Daoy (cell line): ENCODE measurements at regions not wholly inside any gene's neighbourhood (a gene's known extent, or its start where the extent isn't known, plus 50 kb on each side); places are given as distances from the start of the nearest gene placed in this dataset.
A peak's percentile ranks its signal among the peaks of the same experiment; 100 is the strongest.

ENCODE experiments used
- DNase-seq: peaks from one replicate; pipeline ENCODE4 v3.0.0-alpha.2; 2015; ENCODE audit warnings: low read depth

DNA sequence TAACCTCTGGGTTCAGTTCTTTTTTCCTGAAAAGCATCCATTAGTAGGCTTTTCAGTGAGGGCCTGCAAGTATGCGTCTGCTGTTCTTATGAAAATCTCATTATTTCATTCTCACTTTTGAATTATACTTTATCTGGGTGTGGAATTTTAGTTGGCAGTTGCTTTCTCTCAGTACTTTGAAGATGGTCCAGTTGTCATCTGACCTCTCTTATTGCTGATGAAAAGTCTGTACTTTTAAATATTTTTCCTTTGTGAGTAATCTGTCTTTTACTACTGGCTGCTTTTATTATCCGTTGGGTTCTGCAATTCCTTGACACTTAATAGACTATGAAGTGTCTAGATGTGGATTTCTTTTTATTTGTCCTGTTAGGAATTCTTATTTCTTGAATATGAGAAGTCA is 307.8 kb downstream of the CYP26B1 start:
- DNase-seq, result no peak

DNA sequence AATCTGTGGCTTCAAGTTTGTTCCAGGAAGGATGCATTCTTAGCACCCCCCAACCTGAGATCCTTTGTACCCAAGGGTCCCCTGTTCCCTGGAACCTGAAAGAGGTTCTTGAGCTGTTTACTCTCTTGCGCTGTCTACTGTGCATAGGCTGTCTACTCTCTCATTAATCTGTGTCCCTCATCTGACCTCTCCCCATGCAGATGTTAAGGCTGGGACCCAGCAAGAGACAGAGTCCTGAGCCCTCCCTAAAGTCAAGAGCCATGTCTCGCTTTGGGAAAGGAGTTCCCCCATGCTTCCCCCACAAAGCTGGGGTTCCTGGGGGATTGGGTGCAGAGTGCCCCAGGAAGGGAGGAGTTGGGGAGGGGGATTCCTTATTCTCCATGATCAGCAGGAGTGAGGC is 312.9 kb downstream of the CYP26B1 start:
- no peak for DNase-seq

DNA sequence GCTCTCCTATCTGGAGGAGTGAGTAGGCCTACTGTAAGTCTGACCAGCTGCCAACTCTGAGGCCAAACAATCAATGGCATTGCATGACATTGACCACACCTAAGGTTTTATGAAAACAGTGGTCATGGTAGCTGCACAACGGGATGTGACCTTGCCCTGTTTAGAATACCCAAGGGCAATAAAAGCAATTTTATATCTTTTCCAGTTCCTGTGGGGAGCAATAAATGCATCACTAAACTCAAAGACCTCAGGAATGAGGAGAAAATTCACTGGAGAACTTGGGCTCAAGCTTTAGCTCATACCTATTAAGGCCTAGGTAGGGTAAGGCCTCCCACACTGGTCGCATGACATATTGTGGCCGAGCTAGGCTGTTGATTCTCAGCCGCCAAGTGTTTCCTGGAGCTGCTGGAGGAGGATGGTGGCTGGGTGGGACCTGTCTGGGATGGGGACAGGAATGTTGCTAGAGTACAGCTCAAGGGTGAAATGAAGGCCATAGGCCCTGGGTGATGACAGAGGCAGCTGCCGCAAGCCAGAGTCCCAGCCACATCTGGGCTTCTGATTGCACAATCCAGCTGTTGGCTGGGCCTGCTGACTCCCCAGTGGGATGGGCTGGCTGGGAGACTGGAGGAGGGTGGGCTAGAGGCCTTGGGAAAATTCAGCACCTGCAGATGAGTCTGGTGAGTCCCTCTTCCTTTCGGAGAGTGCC is 313.7 kb downstream of the CYP26B1 start:
- DNase-seq, result peak; percentile 33

DNA sequence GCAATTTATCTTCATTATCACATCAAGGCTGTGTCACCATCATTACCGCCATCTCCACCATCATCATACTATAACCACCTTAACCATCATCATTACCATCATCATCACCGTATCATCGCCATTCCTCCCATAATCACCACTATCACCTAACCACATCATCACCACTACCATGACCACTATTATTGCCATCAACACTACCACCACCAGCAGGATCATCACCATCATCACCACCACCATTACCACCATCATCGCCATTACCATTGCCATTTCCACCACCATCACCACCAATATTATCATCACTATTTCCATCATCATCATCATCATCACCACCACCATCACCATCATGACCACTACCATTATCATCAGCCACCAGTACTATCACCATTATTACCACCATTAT is 314.4 kb downstream of the CYP26B1 start:
- DNase-seq, result no peak

DNA sequence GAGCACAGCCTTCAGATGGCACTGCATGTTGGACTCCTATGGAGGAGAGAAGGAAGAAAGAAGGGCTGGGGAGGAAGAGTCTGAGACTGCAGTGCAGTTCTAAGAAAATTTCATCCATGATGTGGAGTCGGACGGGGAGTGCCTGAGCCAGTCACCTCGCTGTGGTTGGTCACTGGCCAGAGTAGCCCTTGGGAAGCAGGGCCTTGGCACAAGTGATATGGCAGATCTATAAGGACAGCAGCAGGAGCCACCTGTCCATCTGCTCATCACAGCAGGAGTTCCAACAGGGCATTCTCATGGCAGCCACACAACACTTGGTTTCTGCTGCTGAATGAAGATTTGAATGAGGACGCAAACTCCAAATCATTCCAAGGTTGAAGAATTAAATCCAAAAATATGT is 314.8 kb downstream of the CYP26B1 start:
- DNase-seq, result no peak

DNA sequence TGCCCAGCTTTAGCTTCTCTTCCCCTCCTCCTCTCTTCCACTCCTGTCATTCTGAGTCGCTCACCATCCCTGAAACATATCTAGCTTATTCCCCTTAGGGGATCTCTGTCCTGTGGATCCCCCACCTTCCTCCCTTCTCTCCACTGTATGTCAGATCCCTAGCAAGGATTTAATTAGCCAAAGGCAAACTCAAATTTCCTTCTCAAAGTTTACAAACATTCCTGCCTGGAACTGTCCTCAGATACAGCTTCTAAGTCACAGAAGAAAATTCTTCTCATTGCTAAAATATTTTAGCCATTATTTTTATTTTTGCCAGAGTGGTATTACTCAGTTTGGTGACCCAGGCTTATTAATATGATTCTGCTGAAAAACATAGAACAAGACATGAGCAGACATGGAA is 315.3 kb downstream of the CYP26B1 start:
- no peak for DNase-seq

DNA sequence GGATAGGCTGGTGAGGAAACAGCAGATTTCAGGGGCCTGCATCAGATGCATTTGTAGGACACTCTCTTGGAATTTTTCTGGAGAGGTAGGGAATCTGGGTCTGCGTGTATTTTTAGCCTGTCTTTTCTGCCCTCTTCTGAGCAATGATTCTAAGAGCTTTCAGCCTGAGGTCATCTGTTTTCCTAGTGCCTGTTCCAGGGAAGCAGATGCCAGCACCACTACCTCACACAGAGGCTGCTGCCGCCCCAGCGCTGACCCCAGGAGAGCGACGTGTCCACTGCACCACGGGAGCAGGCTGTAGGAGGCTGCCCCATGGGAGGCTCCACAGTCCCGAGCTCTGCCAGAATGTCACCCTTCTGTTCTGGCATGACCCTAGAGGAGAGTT is 316.5 kb downstream of the CYP26B1 start:
- DNase-seq, result peak; percentile 82

DNA sequence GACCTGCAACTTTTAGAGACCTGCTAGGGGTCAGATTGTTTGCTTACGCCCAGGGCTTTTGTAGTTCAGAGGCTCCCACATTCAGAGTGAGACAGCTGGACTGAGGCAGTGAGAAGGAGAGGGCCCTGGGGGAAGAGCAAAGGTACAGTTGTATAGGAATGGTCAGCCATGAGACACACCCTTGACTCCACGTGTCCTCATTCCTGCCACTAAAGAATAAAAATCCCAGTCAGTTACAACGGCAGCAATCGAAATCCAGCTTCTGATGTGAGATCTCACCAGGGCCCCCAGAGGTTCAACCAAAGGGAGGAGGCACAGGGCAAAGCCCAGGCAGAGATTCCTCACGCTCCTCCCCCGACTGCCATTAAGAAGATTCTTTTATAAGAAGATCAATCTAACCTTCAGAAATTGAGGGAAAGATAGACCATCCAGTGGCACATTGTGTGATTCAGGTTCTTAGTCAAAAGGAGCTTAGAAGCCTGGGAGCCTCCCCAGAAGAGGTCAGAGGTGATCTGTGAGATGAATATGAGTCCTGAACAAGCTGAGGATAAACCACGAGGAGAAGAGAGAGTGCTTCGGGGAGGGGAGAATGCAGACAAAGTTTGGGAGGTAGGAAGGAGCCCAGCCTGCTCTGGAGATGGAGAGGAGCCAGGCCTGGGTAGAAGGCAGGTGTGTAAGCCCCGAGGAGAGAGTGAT is 317.0 kb downstream of the CYP26B1 start:
- peak; percentile 13 for DNase-seq

DNA sequence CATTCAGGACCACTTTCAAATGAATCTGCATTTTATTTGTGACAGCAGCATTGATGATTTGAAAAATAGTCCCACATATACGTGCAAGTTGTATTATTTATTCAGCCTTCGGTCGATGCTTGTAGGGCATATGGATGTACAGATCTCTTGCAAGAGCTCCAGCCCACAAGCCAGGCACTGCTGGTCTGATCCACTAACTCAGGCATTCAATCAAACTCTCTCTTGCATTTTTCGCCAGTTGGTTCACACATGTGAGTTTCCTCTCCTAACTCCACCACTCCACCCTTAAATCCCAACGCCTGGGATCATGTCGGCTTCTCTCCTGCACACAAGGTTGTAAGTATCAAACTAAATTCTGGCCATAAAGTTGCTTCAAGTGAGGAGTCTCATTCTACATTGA is 318.7 kb downstream of the CYP26B1 start:
- DNase-seq, result no peak

DNA sequence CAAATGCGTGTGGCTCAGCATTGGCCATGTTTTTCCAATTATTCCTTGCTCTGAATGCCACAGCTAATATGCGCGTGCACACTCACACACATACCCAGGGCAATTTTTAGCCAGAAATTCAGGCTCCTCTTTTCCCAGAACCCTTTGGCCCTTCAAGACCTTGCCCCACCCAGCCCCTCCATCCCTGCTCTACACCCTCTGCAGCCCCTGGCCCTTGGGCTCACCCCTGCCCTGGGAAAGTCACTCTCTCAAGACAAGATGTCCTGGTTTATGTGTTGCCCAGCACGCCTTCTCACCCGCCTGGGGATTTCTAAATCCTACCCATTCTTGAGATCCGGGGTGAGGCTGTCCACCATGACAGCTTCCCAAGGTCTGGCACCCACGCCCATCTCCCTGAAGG is 319.7 kb downstream of the CYP26B1 start:
- no peak for DNase-seq

DNA sequence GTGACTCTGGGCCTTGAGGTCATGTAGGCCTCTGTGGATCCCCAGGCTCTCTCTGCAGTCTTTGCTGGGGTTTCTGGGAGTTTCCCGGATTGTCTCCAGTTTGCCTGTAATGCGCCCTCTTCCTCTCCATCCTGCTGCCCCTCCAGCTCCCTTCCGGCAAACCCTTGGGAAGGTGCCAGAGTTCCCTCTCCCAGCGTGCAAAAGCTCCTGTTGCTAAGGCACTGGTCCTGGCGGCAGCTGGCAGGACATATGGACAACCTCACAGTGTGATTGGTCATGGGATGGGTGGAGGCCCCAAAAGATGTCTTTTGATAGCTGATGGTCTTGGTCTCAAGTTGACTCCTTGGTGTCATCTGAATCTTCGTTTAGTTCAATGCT is 320.1 kb downstream of the CYP26B1 start:
- DNase-seq, result no peak

DNA sequence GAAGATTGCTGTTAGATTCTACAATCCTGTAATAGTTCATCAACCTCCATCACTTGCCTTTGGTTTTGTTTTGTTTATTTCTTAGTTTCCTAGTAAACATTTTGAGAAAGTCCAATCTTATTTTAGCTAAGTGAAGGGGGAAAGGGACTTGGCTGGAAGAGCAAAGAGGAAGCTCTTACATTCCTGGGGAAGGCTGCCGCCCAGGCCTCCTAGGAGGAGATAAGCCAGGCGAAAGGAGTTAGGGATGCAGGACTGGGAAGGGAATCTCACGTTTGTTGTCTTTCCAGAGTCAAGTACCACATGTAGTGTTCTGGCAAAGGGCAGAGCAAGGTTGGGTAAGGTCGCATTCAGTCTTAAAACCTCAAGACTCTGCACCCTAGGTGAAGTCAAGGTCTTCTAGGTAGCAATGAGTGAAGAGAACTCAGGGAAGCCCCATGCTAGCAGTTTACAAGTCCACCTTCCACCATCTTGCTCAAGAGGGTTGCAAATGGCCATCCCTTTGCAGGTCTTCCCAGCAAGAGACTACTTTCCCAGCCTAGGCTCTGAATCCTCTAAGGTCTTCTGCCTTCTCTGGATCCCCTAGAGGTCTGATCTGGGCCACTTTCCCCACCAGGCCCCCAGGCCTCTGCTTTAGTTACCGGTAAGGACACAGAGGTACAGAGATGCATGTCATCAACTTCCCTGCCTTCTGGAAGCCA is 320.7 kb downstream of the CYP26B1 start:
- DNase-seq, result no peak

DNA sequence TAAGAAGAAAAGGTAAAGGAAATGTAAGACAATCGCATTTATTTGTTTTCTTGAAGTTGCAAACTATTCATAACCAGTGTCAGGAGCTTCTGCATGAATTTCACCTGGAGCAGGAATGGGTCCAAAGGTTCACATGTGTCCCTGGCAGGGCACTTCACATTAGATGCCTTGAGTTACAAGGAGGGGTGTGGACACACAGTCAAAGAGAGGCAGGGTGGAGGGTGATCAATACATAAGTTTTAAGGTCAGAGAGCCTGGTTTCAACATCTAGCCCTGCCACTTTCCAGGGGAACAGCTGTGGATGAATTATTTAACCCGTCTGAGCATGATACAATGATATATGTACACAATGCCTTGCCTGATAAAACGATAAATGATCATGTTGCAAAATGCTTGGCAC is 321.4 kb downstream of the CYP26B1 start:
- DNase-seq, result no peak

DNA sequence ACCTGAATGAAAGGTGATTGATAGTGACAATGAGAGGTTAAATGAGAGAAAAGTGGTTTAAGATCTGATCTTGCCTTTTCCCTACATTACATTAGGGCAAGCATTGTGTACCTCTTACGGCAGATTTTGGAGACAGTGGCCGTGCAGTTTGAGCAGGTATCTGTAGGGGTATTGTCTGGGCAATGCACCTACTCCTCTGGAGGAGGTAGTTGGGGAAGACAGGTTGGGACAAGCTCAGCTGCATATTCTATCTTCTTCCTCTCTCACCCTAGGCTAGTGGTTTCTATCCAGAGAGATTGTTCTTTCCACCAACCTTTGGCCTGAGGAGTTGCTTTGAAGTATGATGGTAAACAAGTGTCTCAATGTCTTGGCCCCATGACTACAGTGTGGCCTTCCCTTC is 323.2 kb downstream of the CYP26B1 start:
- no peak for DNase-seq

DNA sequence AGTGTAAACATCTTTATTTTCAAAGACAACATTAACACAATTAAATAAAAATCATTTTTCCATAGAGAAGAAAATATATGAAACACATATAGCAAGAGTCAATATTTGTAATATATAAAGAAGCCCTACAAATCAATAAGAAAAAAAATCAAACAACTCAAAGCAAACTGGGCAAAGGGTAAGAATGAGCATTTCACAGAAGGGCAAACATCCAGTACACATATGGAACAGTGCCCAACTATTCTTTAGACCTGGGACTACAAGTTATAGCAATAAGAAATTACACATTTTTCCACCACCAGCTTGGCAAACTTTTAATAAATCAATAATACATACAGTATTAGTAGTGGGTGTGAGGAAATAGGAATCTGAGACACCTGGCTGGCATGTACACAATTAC is 324.1 kb downstream of the CYP26B1 start:
- DNase-seq, result no peak

DNA sequence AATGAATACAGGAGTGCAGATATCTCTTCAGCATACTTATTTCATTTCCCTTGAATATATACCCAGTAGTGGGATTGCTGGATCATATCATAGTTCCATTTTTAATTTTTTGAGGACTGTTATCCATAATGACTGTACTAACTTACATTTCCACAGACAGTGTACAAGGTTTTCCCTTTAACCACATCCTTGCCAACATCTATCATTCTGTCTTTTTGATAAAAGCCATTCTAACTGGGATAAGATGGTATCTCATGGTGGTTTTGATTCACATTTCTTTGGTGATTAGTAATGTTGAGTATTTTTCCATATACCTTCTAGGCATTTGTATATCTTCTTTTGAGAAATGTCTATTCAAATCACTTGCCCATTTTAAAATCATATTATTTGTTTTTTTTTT is 325.2 kb downstream of the CYP26B1 start:
- no peak for DNase-seq

DNA sequence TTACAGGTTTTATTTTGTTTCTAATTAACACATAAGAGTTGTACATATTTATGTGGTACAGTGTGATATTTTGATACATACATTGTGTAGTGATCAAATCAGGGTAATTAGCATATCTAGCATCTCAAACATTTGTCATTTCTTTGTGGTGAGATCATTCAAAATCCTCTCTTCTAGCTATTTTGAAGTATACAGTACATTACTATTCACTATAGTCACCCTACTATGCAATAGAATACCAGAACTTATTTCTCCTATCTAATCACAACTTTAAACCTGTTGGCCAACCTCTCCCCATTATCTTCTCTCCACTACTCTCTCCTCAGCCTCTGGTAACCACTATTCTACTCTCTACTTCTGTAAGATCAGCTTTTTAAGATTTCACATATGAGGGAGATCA is 325.8 kb downstream of the CYP26B1 start:
- no peak for DNase-seq

DNA sequence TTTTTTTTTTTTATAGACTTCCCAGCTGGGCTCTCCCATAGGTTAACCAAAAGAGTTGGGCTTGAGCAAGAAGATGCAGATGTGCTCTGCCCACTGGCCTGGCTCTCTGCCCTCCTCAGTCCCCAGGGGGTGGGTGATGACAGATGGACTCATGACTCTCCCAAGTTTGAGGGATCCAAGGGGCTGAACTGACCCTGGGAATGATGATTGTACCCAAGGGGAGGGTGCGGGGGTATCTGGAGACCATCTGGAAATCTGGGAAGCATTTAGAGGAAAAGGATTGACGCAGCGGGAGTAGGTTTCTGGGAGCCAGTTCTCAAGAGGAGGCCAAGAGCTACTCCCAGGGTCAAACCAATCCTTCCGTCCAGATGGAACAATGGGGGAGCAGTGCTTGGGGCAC is 330.8 kb downstream of the CYP26B1 start:
- no peak for DNase-seq

DNA sequence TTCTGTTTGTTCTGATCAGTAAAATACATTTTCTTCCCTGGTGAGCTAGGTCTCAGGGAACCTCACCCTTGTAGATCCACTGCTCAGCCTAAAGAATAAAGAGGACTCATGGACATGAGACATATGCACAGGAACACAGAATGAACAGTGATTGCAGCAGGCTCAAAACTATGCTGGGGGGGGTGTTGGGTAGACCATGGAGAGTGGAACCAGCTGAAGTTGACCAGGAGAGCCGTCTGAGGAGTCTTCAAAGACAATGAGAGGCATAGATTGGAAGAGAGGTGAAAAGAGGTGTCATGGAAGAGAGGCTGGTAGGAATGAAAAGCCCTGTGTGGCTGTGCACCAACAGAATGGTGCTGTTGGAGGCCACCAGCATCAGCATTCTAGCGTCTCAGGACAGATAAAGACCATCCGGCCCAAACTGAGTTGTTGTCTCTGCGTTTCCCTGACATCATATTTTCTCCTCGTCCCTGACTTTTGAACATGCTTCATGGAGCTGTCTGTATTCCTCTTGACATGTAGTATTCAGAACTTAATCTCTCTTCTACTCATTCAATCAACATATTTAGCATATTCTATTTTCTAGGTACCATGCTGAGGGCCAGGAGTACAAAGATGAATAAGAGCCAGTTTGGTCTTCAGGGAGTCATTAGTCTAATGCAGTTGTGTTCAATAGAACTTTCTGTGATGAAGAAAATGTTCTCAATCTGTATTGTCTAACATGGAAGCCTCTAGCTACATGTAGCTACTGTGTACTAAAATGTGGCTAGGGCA is 331.8 kb downstream of the CYP26B1 start:
- DNase-seq, result no peak

DNA sequence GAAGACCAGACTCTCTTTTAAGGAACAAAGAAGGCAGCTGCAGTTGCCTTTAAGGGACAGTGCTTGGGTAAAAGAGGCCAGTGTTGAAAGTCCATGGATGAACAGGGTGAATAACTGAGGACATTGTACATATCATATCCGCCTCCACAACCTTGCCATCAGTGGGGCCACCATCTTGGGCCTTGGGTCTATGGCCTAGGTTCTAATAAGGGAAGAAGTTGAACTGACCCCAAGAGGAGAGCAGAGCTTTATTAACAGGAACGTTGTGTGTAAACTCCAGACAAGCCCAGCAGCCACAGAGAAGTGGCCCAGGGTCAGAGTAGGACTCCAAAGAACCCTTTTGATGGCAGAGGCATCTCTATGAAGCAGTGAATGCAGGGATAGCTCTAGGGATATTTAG is 332.8 kb downstream of the CYP26B1 start:
- DNase-seq, result no peak

DNA sequence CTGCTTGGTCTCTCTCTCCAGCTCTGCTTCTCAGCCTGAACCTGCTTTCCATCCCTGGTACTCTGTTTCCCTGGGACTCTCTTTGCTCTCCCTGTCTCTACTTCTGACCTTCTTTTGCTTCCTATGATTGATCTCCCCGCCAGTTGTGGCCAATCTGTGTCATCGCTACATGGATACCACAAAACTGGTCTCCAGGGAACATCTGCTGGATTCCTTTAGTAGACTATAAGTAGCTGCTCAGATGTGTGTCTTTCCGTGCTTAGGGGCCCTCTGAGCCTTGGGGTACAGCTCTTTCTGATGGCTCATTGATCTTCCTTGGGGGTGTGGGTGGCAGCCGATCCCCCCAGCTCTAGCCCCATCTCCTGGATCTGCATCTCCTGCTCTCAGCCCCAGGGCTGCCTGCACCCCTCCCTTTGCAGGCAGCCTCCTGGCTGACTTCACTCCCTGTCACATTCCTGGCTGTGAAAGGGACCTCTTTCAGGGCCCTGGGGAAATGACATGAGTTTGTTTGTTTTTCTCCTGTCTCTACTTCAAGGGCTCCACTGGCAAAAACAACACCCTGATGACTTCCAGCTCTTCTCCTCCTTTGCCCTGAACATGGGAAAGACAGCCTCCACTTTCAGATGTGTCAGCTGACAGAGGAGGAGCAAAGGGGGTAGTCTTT is 333.7 kb downstream of the CYP26B1 start:
- DNase-seq, result no peak

DNA sequence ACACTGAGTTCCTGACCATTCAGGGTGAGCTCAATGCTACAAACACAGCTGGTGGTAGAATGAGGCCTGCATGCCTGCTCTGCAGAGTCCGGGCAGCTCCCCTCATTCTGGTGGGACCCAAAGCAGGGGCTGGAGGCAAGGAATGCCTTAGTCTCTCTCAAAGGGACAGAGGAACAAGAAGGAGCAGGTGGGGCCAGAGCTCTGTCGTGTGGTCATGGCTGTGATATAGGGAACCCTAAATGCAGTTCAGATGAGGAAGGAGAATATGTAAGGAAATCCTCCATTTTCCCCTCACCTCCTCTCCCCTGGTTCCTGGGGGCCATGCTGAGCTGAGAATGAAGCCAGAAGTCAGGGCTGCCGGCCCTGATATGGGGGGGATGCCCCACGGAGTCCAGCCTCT is 334.3 kb downstream of the CYP26B1 start:
- DNase-seq, result no peak
